WTC11 (cell line): ENCODE measurements at regions not wholly inside any gene's neighbourhood (a gene's known extent, or its start where the extent isn't known, plus 50 kb on each side); places are given as distances from the start of the nearest gene placed in this dataset.
A peak's percentile ranks its signal among the peaks of the same experiment; 100 is the strongest.

Source experiments
- ATAC-seq: fragments of 200-7000 bp; cut with Tn5 transposase; 2 replicates; pipeline ENCODE4 v1.10.0; 2021; ENCODE audit warnings: mild to moderate bottlenecking, moderate library complexity
- CTCF ChIA-PET: fragments of 300-600 bp; sonication (Branson Sonifier 250); formaldehyde crosslinking; loops from one replicate; lab custom pipeline; 2021; ENCODE audit warnings: antibody characterized with exemption; lab: Charles Lee
- POLR2A ChIA-PET: fragments of 350-600 bp; sonication (Branson Sonifier 250); formaldehyde crosslinking; loops from one replicate; lab custom pipeline; 2021; ENCODE audit warnings: antibody characterized with exemption; lab: Charles Lee
- DNase-seq: peaks from one replicate; pipeline ENCODE4 v3.0.0; 2021; ENCODE audit warnings: low spot score
- H3K27ac Mint-ChIP-seq: 2 replicates; pipeline ENCODE4 v1.8.0; 2021; ENCODE audit warnings: mixed read lengths
- H3K27me3 Mint-ChIP-seq: 2 replicates; pipeline ENCODE4 v1.8.0; 2021; ENCODE audit warnings: low read depth, mild to moderate bottlenecking, moderate library complexity, mixed read lengths
- H3K36me3 Mint-ChIP-seq: 2 replicates; pipeline ENCODE4 v1.8.0; 2021; ENCODE audit warnings: mixed read lengths
- H3K4me1 Mint-ChIP-seq: 2 replicates; pipeline ENCODE4 v1.8.0; 2022; ENCODE audit warnings: mixed read lengths
- H3K4me3 Mint-ChIP-seq: 2 replicates; pipeline ENCODE4 v1.8.0; 2021; ENCODE audit warnings: mild to moderate bottlenecking, moderate library complexity, mixed read lengths
- H3K9me3 Mint-ChIP-seq: 2 replicates; pipeline ENCODE4 v1.8.0; 2021; ENCODE audit warnings: mixed read lengths
- ATF2 ChIP-seq: sonication (generic); formaldehyde crosslinking; IDR thresholded peaks from 2 replicates; pipeline ENCODE4 v1.8.1; 2022; ENCODE audit warnings: low read depth, missing genetic modification reagents, borderline replicate concordance
- CDX4 ChIP-seq: fragments of 250-450 bp; sonication (Bioruptor Pico); IDR thresholded peaks from 2 replicates; pipeline ENCODE4 v1.9.0; 2021; ENCODE audit warnings: moderate library complexity, mild to moderate bottlenecking, inconsistent platforms, borderline replicate concordance
- E2F5 ChIP-seq: sonication (generic); formaldehyde crosslinking; IDR thresholded peaks from 2 replicates; pipeline ENCODE4 v1.8.1; 2022; ENCODE audit warnings: mild to moderate bottlenecking, moderate library complexity, missing genetic modification reagents
- GABPB1 ChIP-seq: sonication (generic); formaldehyde crosslinking; IDR thresholded peaks from 2 replicates; pipeline ENCODE4 v1.8.1; 2023; ENCODE audit warnings: mild to moderate bottlenecking, missing genetic modification reagents
- GRHL2 ChIP-seq: fragments of 250-450 bp; sonication (Bioruptor Pico); IDR thresholded peaks from 2 replicates; pipeline ENCODE4 v1.8.0; 2022; ENCODE audit warnings: mild to moderate bottlenecking, moderate library complexity; ENCODE audit not compliant: insufficient replicate concordance, severe bottlenecking
- JAZF1 ChIP-seq: fragments of 250-450 bp; sonication (Bioruptor Pico); IDR thresholded peaks from 2 replicates; pipeline ENCODE4 v1.9.0; 2021; ENCODE audit warnings: moderate library complexity, mild to moderate bottlenecking, inconsistent platforms
- JUN ChIP-seq: sonication (generic); formaldehyde crosslinking; IDR thresholded peaks from 2 replicates; pipeline ENCODE4 v1.8.0; 2023; ENCODE audit warnings: mild to moderate bottlenecking, missing genetic modification reagents
- NFE2L1 ChIP-seq: sonication (generic); formaldehyde crosslinking; IDR thresholded peaks from 2 replicates; pipeline ENCODE4 v1.8.1; 2023; ENCODE audit warnings: missing genetic modification reagents
- NFYB ChIP-seq: sonication (generic); formaldehyde crosslinking; conservative IDR thresholded peaks from 2 replicates; pipeline ENCODE4 v1.8.0; 2022; ENCODE audit warnings: low read depth, missing genetic modification reagents
- NR2C2 ChIP-seq: sonication (generic); formaldehyde crosslinking; IDR thresholded peaks from 2 replicates; pipeline ENCODE4 v1.8.0; 2022; ENCODE audit warnings: mild to moderate bottlenecking, missing genetic modification reagents
- NR3C1 ChIP-seq: sonication (generic); formaldehyde crosslinking; conservative IDR thresholded peaks from 2 replicates; pipeline ENCODE4 v1.8.1; 2023; ENCODE audit warnings: low read depth, mild to moderate bottlenecking, missing genetic modification reagents
- SMAD4 ChIP-seq: sonication (generic); formaldehyde crosslinking; IDR thresholded peaks from 2 replicates; pipeline ENCODE4 v1.8.0; 2022; ENCODE audit warnings: mild to moderate bottlenecking, missing genetic modification reagents
- SOX15 ChIP-seq: fragments of 250-450 bp; sonication (Bioruptor Pico); IDR thresholded peaks from 2 replicates; pipeline ENCODE4 v1.9.0; 2021; ENCODE audit warnings: mild to moderate bottlenecking
- TEAD4 ChIP-seq: sonication (generic); formaldehyde crosslinking; IDR thresholded peaks from 2 replicates; pipeline ENCODE4 v1.8.0; 2022; ENCODE audit warnings: mild to moderate bottlenecking, missing genetic modification reagents
- ZMAT4 ChIP-seq: fragments of 250-450 bp; sonication (Bioruptor Pico); IDR thresholded peaks from 2 replicates; pipeline ENCODE4 v1.9.0; 2021; ENCODE audit warnings: mild to moderate bottlenecking
- ZNF138 ChIP-seq: sonication (generic); formaldehyde crosslinking; conservative IDR thresholded peaks from 2 replicates; pipeline ENCODE4 v1.8.1; 2022; ENCODE audit warnings: mild to moderate bottlenecking, moderate library complexity, missing genetic modification reagents
- ZNF317 ChIP-seq: sonication (generic); formaldehyde crosslinking; IDR thresholded peaks from 2 replicates; pipeline ENCODE4 v1.8.1; 2023; ENCODE audit warnings: low read depth, mild to moderate bottlenecking, moderate library complexity, missing genetic modification reagents, borderline replicate concordance
- TF ChIP-seq, protein P1 (sequence below): sonication (generic); formaldehyde crosslinking; IDR thresholded peaks from 2 replicates; pipeline ENCODE4 v1.8.1; 2023; ENCODE audit warnings: mild to moderate bottlenecking, missing genetic modification reagents
- TF ChIP-seq, protein P2 (sequence below): sonication (generic); formaldehyde crosslinking; IDR thresholded peaks from 2 replicates; pipeline ENCODE4 v1.8.1; 2023; ENCODE audit warnings: mild to moderate bottlenecking, moderate library complexity, missing genetic modification reagents
- TF ChIP-seq, protein P3 (sequence below): sonication (generic); formaldehyde crosslinking; IDR thresholded peaks from 2 replicates; pipeline ENCODE4 v1.8.0; 2022; ENCODE audit warnings: mild to moderate bottlenecking, missing genetic modification reagents

GRCh38 chr2:138276339-138276738, 225.2 kb upstream of the SPOPL start (continued):
- TF ChIP-seq, protein P1, sequence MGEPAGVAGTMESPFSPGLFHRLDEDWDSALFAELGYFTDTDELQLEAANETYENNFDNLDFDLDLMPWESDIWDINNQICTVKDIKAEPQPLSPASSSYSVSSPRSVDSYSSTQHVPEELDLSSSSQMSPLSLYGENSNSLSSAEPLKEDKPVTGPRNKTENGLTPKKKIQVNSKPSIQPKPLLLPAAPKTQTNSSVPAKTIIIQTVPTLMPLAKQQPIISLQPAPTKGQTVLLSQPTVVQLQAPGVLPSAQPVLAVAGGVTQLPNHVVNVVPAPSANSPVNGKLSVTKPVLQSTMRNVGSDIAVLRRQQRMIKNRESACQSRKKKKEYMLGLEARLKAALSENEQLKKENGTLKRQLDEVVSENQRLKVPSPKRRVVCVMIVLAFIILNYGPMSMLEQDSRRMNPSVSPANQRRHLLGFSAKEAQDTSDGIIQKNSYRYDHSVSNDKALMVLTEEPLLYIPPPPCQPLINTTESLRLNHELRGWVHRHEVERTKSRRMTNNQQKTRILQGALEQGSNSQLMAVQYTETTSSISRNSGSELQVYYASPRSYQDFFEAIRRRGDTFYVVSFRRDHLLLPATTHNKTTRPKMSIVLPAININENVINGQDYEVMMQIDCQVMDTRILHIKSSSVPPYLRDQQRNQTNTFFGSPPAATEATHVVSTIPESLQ (CRISPR knock-in tag), result no peak
- no peak for TF ChIP-seq GRHL2 (CRISPR knock-in tag)

DNA sequence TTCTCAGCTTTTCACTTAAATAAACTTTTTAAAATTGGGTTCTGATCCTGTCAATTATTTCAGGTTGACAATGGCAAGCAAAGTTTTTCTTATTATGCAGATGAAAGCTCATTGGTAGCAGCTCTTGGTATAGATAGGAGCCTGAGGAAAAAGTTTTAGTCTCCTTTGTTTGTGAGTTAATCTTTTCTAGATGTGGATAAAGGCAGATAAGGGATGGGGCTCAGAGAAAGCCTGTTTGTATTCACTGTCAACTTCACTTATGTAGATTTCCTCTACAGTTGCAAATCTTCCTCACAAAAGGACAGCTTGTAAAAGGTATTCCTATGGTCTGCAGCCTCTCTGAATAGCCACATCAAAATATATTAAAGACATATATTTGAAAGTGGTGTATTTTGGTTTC, 224.5 kb upstream of the SPOPL start:
- H3K27ac Mint-ChIP-seq, result peak overlapping the region; percentile 90
- H3K4me1 Mint-ChIP-seq, result peaks cover 63% of the 10 kb centered on the region
- peaks cover 8% of the 10 kb centered on the region for H3K36me3 Mint-ChIP-seq
- POLR2A ChIA-PET, result interaction anchor here (0.6 kb wide), 1 partner anchor 609 kb away, joined by 3 read pairs; no protein-coding TSS in a partner anchor
- TF ChIP-seq, protein P2, sequence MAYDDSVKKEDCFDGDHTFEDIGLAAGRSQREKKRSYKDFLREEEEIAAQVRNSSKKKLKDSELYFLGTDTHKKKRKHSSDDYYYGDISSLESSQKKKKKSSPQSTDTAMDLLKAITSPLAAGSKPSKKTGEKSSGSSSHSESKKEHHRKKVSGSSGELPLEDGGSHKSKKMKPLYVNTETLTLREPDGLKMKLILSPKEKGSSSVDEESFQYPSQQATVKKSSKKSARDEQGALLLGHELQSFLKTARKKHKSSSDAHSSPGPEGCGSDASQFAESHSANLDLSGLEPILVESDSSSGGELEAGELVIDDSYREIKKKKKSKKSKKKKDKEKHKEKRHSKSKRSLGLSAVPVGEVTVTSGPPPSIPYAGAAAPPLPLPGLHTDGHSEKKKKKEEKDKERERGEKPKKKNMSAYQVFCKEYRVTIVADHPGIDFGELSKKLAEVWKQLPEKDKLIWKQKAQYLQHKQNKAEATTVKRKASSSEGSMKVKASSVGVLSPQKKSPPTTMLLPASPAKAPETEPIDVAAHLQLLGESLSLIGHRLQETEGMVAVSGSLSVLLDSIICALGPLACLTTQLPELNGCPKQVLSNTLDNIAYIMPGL (CRISPR knock-in tag), result no peak
- no peak for TF ChIP-seq NR3C1 (CRISPR knock-in tag)
- no peak for TF ChIP-seq JAZF1
- TF ChIP-seq NR2C2 (CRISPR knock-in tag), result no peak
- TF ChIP-seq ATF2 (CRISPR knock-in tag), result no peak
- no peak for TF ChIP-seq SMAD4
- TF ChIP-seq JUN (CRISPR knock-in tag), result no peak
- TF ChIP-seq GRHL2 (CRISPR knock-in tag), result no peak
- TF ChIP-seq NFE2L1 (CRISPR knock-in tag), result no peak
- TF ChIP-seq E2F5 (CRISPR knock-in tag), result no peak
- TF ChIP-seq GABPB1, result no peak
- no peak for TF ChIP-seq ZNF317 (CRISPR knock-in tag)
- TF ChIP-seq TEAD4 (CRISPR knock-in tag), result no peak
- TF ChIP-seq SOX15, result no peak
- no peak for TF ChIP-seq CDX4 (CRISPR knock-in tag)
- TF ChIP-seq, protein P3, sequence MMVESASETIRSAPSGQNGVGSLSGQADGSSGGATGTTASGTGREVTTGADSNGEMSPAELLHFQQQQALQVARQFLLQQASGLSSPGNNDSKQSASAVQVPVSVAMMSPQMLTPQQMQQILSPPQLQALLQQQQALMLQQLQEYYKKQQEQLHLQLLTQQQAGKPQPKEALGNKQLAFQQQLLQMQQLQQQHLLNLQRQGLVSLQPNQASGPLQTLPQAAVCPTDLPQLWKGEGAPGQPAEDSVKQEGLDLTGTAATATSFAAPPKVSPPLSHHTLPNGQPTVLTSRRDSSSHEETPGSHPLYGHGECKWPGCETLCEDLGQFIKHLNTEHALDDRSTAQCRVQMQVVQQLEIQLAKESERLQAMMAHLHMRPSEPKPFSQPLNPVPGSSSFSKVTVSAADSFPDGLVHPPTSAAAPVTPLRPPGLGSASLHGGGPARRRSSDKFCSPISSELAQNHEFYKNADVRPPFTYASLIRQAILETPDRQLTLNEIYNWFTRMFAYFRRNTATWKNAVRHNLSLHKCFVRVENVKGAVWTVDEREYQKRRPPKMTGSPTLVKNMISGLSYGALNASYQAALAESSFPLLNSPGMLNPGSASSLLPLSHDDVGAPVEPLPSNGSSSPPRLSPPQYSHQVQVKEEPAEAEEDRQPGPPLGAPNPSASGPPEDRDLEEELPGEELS (CRISPR knock-in tag), result no peak
- TF ChIP-seq, protein P1 (CRISPR knock-in tag), result no peak
- TF ChIP-seq NFYB (CRISPR knock-in tag), result no peak
- TF ChIP-seq ZMAT4, result no peak
- no peak for TF ChIP-seq ZNF138 (CRISPR knock-in tag)
- H3K27me3 Mint-ChIP-seq, result no peaks in the 10 kb centered on the region
- CTCF ChIA-PET, result no interaction called here
- H3K9me3 Mint-ChIP-seq, result peaks cover 16% of the 10 kb centered on the region
- H3K4me3 Mint-ChIP-seq, result peak overlapping the region; percentile 33
- ATAC-seq (peak; percentile 90), DNase-seq (no peak)
